IMR-90 (cell line): ENCODE measurements at regions not wholly inside any gene's neighbourhood (a gene's known extent, or its start where the extent isn't known, plus 50 kb on each side); places are given as distances from the start of the nearest gene placed in this dataset.

ENCODE experiments used
- ATAC-seq: fragments of 200-7000 bp; cut with Tn5 transposase; 2 replicates; pipeline ENCODE4 v1.9.1; 2020; ENCODE audit warnings: low read depth, mild to moderate bottlenecking, moderate library complexity
- BruUV-seq: library from RNA; stranded (reverse); fragments of 400-500 nt; replicated peaks from 2 replicates; lab custom pipeline; 2021; lab: Mats Ljungman, UMichigan
- CTCF ChIA-PET: fragments of 300-600 bp; formaldehyde crosslinking; extraction: SDS; loops from one replicate; lab custom pipeline; 2021; ENCODE audit warnings: antibody characterized with exemption; lab: Yijun Ruan, JAX
- POLR2A ChIA-PET: fragments of 300-600 bp; sonication (Branson Sonifier 250); formaldehyde crosslinking; loops from one replicate; lab custom pipeline; 2022; ENCODE audit warnings: antibody characterized with exemption; ENCODE audit not compliant: unreplicated experiment; lab: Charles Lee
- DNase-seq: peaks from one replicate; pipeline ENCODE4 v3.0.0; 2013
- H2AFZ ChIP-seq: replicated peaks from 2 replicates; pipeline ENCODE3; 2013; ENCODE audit warnings: low read length, mild to moderate bottlenecking; ENCODE audit not compliant: poor library complexity
- H2AK5ac ChIP-seq: 2 replicates; pipeline ENCODE4 v1.6.1; 2013; ENCODE audit warnings: low read depth, low read length, inconsistent platforms
- H2AK9ac ChIP-seq: replicated peaks from 2 replicates; pipeline ENCODE3; 2013; ENCODE audit warnings: mild to moderate bottlenecking, low read depth, low read length, moderate library complexity; ENCODE audit not compliant: poor library complexity
- H2BK120ac ChIP-seq: 2 replicates; pipeline ENCODE4 v1.6.1; 2013; ENCODE audit warnings: low read depth, low read length, inconsistent platforms
- H2BK15ac ChIP-seq: 3 replicates; pipeline ENCODE4 v1.6.1; 2013; ENCODE audit warnings: low read depth, low read length, inconsistent platforms
- H2BK20ac ChIP-seq: 2 replicates; pipeline ENCODE4 v1.6.1; 2013; ENCODE audit warnings: low read depth, mild to moderate bottlenecking, inconsistent platforms, low read length, moderate library complexity
- H2BK5ac ChIP-seq: 2 replicates; pipeline ENCODE4 v1.6.1; 2013; ENCODE audit warnings: mild to moderate bottlenecking, low read depth, low read length, inconsistent platforms; ENCODE audit not compliant: poor library complexity, severe bottlenecking
- H3K14ac ChIP-seq: replicated peaks from 2 replicates; pipeline ENCODE4 v1.6.1; 2013; ENCODE audit warnings: low read depth, low read length, inconsistent platforms
- H3K18ac ChIP-seq: 2 replicates; pipeline ENCODE4 v1.6.1; 2013; ENCODE audit warnings: low read depth, low read length, control low read depth
- H3K23ac ChIP-seq: 2 replicates; pipeline ENCODE4 v1.6.1; 2013; ENCODE audit warnings: low read depth, low read length, inconsistent platforms
- H3K27ac ChIP-seq: 2 replicates; pipeline ENCODE4 v1.5.1; 2013; ENCODE audit warnings: mild to moderate bottlenecking, control low read depth, low read length; ENCODE audit not compliant: insufficient read depth
- H3K27me3 ChIP-seq: 2 replicates; pipeline ENCODE4 v1.6.1; 2013; ENCODE audit warnings: low read length; ENCODE audit not compliant: control insufficient read depth, insufficient read depth
- H3K36me3 ChIP-seq: 2 replicates; pipeline ENCODE4 v1.6.1; 2013; ENCODE audit warnings: low read length, mixed read lengths; ENCODE audit not compliant: control insufficient read depth, insufficient read depth
- H3K4ac ChIP-seq: 2 replicates; pipeline ENCODE4 v1.6.1; 2013; ENCODE audit warnings: low read depth, low read length, inconsistent platforms
- H3K4me1 ChIP-seq: 2 replicates; pipeline ENCODE4 v1.6.1; 2013; ENCODE audit warnings: low read length, mixed read lengths; ENCODE audit not compliant: control insufficient read depth, insufficient read depth
- H3K4me2 ChIP-seq: 2 replicates; pipeline ENCODE4 v1.6.1; 2013; ENCODE audit warnings: low read depth, mild to moderate bottlenecking, control low read depth, low read length, moderate library complexity
- H3K4me3 ChIP-seq: 2 replicates; pipeline ENCODE4 v1.5.1; 2013; ENCODE audit warnings: low read depth, mild to moderate bottlenecking, control low read depth, low read length, moderate library complexity; ENCODE audit not compliant: insufficient read depth
- H3K56ac ChIP-seq: 2 replicates; pipeline ENCODE4 v1.6.1; 2013; ENCODE audit warnings: low read length, inconsistent platforms; ENCODE audit not compliant: insufficient read depth; ENCODE audit errors: extremely low read depth
- H3K79me1 ChIP-seq, 2 experiments: 2 replicates each; pipeline ENCODE4 v1.6.1; 2013; ENCODE audit warnings: low read length in 2 of 2, inconsistent platforms in 1 of 2, low read depth in 1 of 2
- H3K9ac ChIP-seq: 2 replicates; pipeline ENCODE4 v1.6.1; 2013; ENCODE audit warnings: low read depth, low read length, control low read depth
- H3K9me1 ChIP-seq: 2 replicates; pipeline ENCODE4 v1.6.1; 2013; ENCODE audit warnings: low read length, inconsistent platforms; ENCODE audit not compliant: insufficient read depth
- H3K9me3 ChIP-seq: 2 replicates; pipeline ENCODE4 v1.6.1; 2013; ENCODE audit warnings: low read length; ENCODE audit not compliant: control insufficient read depth, insufficient read depth
- H4K20me1 ChIP-seq: 2 replicates; pipeline ENCODE4 v1.6.1; 2013; ENCODE audit warnings: low read length, inconsistent platforms; ENCODE audit not compliant: insufficient read depth
- H4K5ac ChIP-seq: 2 replicates; pipeline ENCODE4 v1.6.1; 2013; ENCODE audit warnings: mild to moderate bottlenecking, low read depth, low read length, control low read depth
- H4K8ac ChIP-seq, 2 experiments: 2 replicates each; pipeline ENCODE4 v1.6.1; 2013; ENCODE audit warnings: low read depth in 2 of 2, low read length in 2 of 2, control low read depth in 1 of 2, inconsistent platforms in 1 of 2
- H4K91ac ChIP-seq: 2 replicates; pipeline ENCODE4 v1.6.1; 2013; ENCODE audit warnings: low read depth, low read length, inconsistent platforms; ENCODE audit not compliant: insufficient read depth
- BHLHE40 ChIP-seq: fragments of 150-350 bp; IDR thresholded peaks from 2 replicates; pipeline ENCODE4 v1.6.1; 2016; ENCODE audit warnings: mild to moderate bottlenecking, low read depth, low read length
- CEBPB ChIP-seq: IDR thresholded peaks from 2 replicates; pipeline ENCODE4 v1.6.1; 2012; ENCODE audit warnings: low read depth, low read length, improper control_type of control experiment
- CHD1 ChIP-seq: IDR thresholded peaks from 2 replicates; pipeline ENCODE4 v1.6.1; 2012; ENCODE audit warnings: low read depth, low read length, improper control_type of control experiment
- ELK1 ChIP-seq: fragments of 150-350 bp; IDR thresholded peaks from 2 replicates; pipeline ENCODE4 v1.6.1; 2016; ENCODE audit warnings: low read depth, mild to moderate bottlenecking, low read length, moderate library complexity, borderline replicate concordance
- FOS ChIP-seq: fragments of 150-350 bp; IDR thresholded peaks from 2 replicates; pipeline ENCODE4 v1.6.1; 2016; ENCODE audit warnings: low read depth, low read length
- MAFK ChIP-seq: IDR thresholded peaks from 2 replicates; pipeline ENCODE4 v1.6.1; 2012; ENCODE audit warnings: low read depth, low read length, improper control_type of control experiment
- MAZ ChIP-seq: IDR thresholded peaks from 2 replicates; pipeline ENCODE4 v1.6.1; 2012; ENCODE audit warnings: low read depth, mild to moderate bottlenecking, low read length, improper control_type of control experiment, moderate library complexity, borderline replicate concordance
- MXI1 ChIP-seq: IDR thresholded peaks from 2 replicates; pipeline ENCODE4 v1.6.1; 2012; ENCODE audit warnings: low read depth, mild to moderate bottlenecking, low read length, moderate library complexity, borderline replicate concordance
- NFE2L2 ChIP-seq: fragments of 150-350 bp; IDR thresholded peaks from 2 replicates; pipeline ENCODE4 v1.6.1; 2016; ENCODE audit warnings: low read depth, mild to moderate bottlenecking, low read length
- POLR2A ChIP-seq: IDR thresholded peaks from 2 replicates; pipeline ENCODE4 v1.6.1; 2012; ENCODE audit warnings: mild to moderate bottlenecking, low read depth, low read length
- RAD21 ChIP-seq: IDR thresholded peaks from 2 replicates; pipeline ENCODE4 v1.6.1; 2012; ENCODE audit warnings: low read length, improper control_type of control experiment
- RCOR1 ChIP-seq: IDR thresholded peaks from 2 replicates; pipeline ENCODE4 v1.6.1; 2012; ENCODE audit warnings: mild to moderate bottlenecking, low read length, improper control_type of control experiment; ENCODE audit not compliant: insufficient replicate concordance
- RFX5 ChIP-seq: IDR thresholded peaks from 2 replicates; pipeline ENCODE4 v1.8.0; 2012; ENCODE audit warnings: low read depth, mild to moderate bottlenecking, low read length, moderate library complexity
- SMC3 ChIP-seq: fragments of 150-350 bp; IDR thresholded peaks from 2 replicates; pipeline ENCODE4 v1.6.1; 2016; ENCODE audit warnings: low read depth, mild to moderate bottlenecking, antibody characterized with exemption, low read length, moderate library complexity
- USF2 ChIP-seq: fragments of 150-350 bp; IDR thresholded peaks from 2 replicates; pipeline ENCODE4 v1.6.1; 2017; ENCODE audit warnings: mild to moderate bottlenecking, antibody characterized with exemption, low read length, low read depth
- WGBS, 2 experiments: methylation state at CpG; one replicate each; pipeline versions ENCODE4 v1.1.5 to v1.1.7; 2013; ENCODE audit warnings: missing lambda C conversion rate in 2 of 2; ENCODE audit not compliant: insufficient read length in 1 of 2; ENCODE audit errors: extremely low coverage in 2 of 2; 5-methylcytosine and 5-hydroxymethylcytosine counted together
- dilution Hi-C: fragments of 300-500 bp; cut with HindIII; formaldehyde crosslinking; loops from one replicate; pipeline ENCODE4 v1.14.3; 2018; ENCODE audit warnings: low sequenced_read_pairs; ENCODE audit not compliant: unreplicated experiment
- in situ Hi-C: fragments of 300-500 bp; cut with MboI; formaldehyde crosslinking; loops from 3 replicates; pipeline ENCODE4 v1.14.3; 2019; ENCODE audit warnings: low sequenced_read_pairs, inconsistent platforms, mixed read lengths
- intact Hi-C: fragments of 100-400 bp; cut with micrococcal nuclease; formaldehyde crosslinking; loops from 2 replicates; pipeline ENCODE4 v1.10.0; 2022
- TF ChIP-seq, protein P1 (sequence below): conservative IDR thresholded peaks from 2 replicates; pipeline ENCODE4 v1.5.1; 2012; ENCODE audit warnings: mild to moderate bottlenecking, low read depth, low read length, improper control_type of control experiment

DNA sequence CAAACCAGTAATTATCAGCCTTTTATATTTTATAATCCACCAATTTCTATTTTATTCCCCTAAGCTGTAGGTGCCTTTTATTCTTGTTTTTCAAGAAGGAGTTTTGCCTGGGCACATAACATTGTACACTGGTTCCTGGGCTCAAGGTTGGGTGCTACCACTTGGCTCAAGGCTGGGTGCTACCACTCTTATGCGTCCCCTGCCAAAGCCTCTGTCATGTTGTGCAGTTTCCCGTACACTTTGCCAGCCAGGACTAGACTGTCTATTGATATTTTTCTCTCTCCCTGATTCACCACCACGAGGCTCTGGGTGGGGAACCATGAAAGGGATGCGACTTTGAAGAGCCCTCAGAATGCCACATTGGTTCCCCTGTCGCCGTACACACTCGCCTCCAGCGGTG is 52.5 kb upstream of the VASH1 start:
- CTCF ChIA-PET: interaction anchor here (0.7 to 4.0 kb wide), 2 partner anchors 76 to 360 kb away, joined by 3 to 17 read pairs; no protein-coding TSS in a partner anchor
- H4K20me1 ChIP-seq: no peaks in the 10 kb centered on the region
- H3K79me1 ChIP-seq: no peaks in the 10 kb centered on the region
- H2BK120ac ChIP-seq: no peak overlapping the region
- intact Hi-C loops (no loop called here), dilution Hi-C loops (no loop called here), in situ Hi-C loops (no loop called here)
- no peak overlapping the region for H3K27ac ChIP-seq
- no peak overlapping the region for H3K14ac ChIP-seq
- BruUV-seq: no TSS peak
- DNase-seq: no peak
- no peak overlapping the region for H2BK15ac ChIP-seq
- H3K18ac ChIP-seq: no peak overlapping the region
- no peaks in the 10 kb centered on the region for H3K9me1 ChIP-seq
- no peaks in the 10 kb centered on the region for H3K36me3 ChIP-seq
- peaks cover 1% of the 10 kb centered on the region; the same call in 1 of the 2 replicates for H3K27me3 ChIP-seq
- H3K4me1 ChIP-seq: no peaks in the 10 kb centered on the region
- H4K5ac ChIP-seq: no peak overlapping the region
- ATAC-seq: no peak
- no peak overlapping the region for H3K4me3 ChIP-seq
- no peak overlapping the region for H2BK20ac ChIP-seq
- no peak overlapping the region for H2AFZ ChIP-seq
- no peak overlapping the region for H3K23ac ChIP-seq
- no peaks in the 10 kb centered on the region for H3K9me3 ChIP-seq
- no peak overlapping the region for H3K4me2 ChIP-seq
- no peak overlapping the region for H4K91ac ChIP-seq
- no peak overlapping the region for H2AK9ac ChIP-seq
- no peak overlapping the region for H3K56ac ChIP-seq
- POLR2A ChIA-PET: no interaction called here
- no peak for TF ChIP-seq POLR2A
- TF ChIP-seq USF2: no peak
- TF ChIP-seq MXI1: no peak
- TF ChIP-seq SMC3: no peak
- no peak for TF ChIP-seq FOS
- no peak for TF ChIP-seq MAFK
- no peak for TF ChIP-seq CHD1
- no peak for TF ChIP-seq MAZ
- TF ChIP-seq NFE2L2: no peak
- TF ChIP-seq RCOR1: no peak
- no peak for TF ChIP-seq RFX5
- TF ChIP-seq CEBPB: no peak
- TF ChIP-seq ELK1: no peak
- TF ChIP-seq, protein P1, sequence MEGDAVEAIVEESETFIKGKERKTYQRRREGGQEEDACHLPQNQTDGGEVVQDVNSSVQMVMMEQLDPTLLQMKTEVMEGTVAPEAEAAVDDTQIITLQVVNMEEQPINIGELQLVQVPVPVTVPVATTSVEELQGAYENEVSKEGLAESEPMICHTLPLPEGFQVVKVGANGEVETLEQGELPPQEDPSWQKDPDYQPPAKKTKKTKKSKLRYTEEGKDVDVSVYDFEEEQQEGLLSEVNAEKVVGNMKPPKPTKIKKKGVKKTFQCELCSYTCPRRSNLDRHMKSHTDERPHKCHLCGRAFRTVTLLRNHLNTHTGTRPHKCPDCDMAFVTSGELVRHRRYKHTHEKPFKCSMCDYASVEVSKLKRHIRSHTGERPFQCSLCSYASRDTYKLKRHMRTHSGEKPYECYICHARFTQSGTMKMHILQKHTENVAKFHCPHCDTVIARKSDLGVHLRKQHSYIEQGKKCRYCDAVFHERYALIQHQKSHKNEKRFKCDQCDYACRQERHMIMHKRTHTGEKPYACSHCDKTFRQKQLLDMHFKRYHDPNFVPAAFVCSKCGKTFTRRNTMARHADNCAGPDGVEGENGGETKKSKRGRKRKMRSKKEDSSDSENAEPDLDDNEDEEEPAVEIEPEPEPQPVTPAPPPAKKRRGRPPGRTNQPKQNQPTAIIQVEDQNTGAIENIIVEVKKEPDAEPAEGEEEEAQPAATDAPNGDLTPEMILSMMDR: no peak
- no peak for TF ChIP-seq RAD21
- no peak for TF ChIP-seq BHLHE40
- no peak overlapping the region for H3K4ac ChIP-seq
- no peak overlapping the region for H4K8ac ChIP-seq
- no peak overlapping the region for H3K9ac ChIP-seq
- WGBS, 2 experiments: 80% methylated on average over 1 of the region's 8 CpGs; no CpG with 5 or more reads in 1 of the 2 experiments
- H2AK5ac ChIP-seq: no peak overlapping the region
- H2BK5ac ChIP-seq: no peak overlapping the region
